RWPE2 (cell line): ENCODE measurements at regions not wholly inside any gene's neighbourhood (a gene's known extent, or its start where the extent isn't known, plus 50 kb on each side); places are given as distances from the start of the nearest gene placed in this dataset.
"Not testable (repeated sequence)": the region's sequence is repeated elsewhere in the genome, so short reads cannot be mapped to it uniquely, and the experiment has no call there.

Source experiments
- ATAC-seq: fragments of 200-7000 bp; cut with Tn5 transposase; 3 replicates; pipeline ENCODE4 v1.9.1; 2021; ENCODE audit warnings: low read depth
- DNase-seq: peaks from one replicate; pipeline ENCODE4 v3.0.0-alpha.2; 2020; ENCODE audit warnings: low spot score
- H3K27ac ChIP-seq: fragments of 450-650 bp; 2 replicates; pipeline ENCODE4 v1.5.1; 2017; ENCODE audit warnings: mild to moderate bottlenecking; ENCODE audit not compliant: poor library complexity, severe bottlenecking
- H3K27me3 ChIP-seq: fragments of 250-450 bp; sonication (Bioruptor Pico); 2 replicates; pipeline ENCODE4 v1.5.1; 2021; ENCODE audit warnings: mild to moderate bottlenecking, moderate library complexity; ENCODE audit not compliant: insufficient read depth, poor library complexity, severe bottlenecking
- H3K36me3 ChIP-seq: fragments of 250-450 bp; sonication (Bioruptor Pico); 2 replicates; pipeline ENCODE4 v1.5.1; 2020; ENCODE audit warnings: low read depth, mild to moderate bottlenecking, moderate library complexity
- H3K4me1 ChIP-seq: fragments of 250-450 bp; sonication (Bioruptor Pico); 2 replicates; pipeline ENCODE4 v1.5.1; 2021; ENCODE audit warnings: mild to moderate bottlenecking, moderate library complexity; ENCODE audit not compliant: insufficient read depth, poor library complexity, severe bottlenecking
- H3K4me3 ChIP-seq: fragments of 250-450 bp; sonication (Bioruptor Pico); 2 replicates; pipeline ENCODE4 v1.5.1; 2021; ENCODE audit warnings: mild to moderate bottlenecking, moderate library complexity; ENCODE audit not compliant: severe bottlenecking
- H3K9me3 ChIP-seq: fragments of 250-450 bp; sonication (Bioruptor Pico); 2 replicates; pipeline ENCODE4 v1.5.1; 2021; ENCODE audit warnings: mild to moderate bottlenecking, moderate library complexity; ENCODE audit not compliant: severe bottlenecking
- TF ChIP-seq, protein P1 (sequence below): fragments of 450-650 bp; IDR thresholded peaks from one replicate; pipeline ENCODE4 v1.5.1; 2017; ENCODE audit warnings: mild to moderate bottlenecking, moderate library complexity; ENCODE audit not compliant: poor library complexity, severe bottlenecking

DNA sequence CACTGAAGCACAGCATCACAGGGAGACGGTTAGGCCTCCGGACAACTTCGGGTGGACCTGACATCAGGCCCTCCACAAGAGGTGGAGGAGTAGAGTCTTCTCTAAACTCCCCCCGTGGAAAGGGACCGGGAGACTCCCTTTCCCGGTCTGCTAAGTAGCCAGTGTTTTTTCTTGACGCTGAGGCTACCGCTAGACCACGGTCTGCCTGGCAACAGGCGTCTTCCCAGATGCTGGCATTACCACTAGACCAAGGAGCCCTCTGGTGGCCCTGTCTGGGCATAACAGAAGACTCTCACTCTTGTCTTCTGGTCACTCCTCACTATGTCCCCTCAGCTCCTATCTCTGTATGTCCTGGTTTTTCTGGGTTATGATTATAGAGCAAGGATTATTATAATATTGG is 401.5 kb upstream of the MAGEC2 start:
- not testable (repeated sequence) for H3K27me3 ChIP-seq, H3K27ac ChIP-seq, H3K36me3 ChIP-seq, H3K9me3 ChIP-seq, ATAC-seq, H3K4me1 ChIP-seq, DNase-seq, H3K4me3 ChIP-seq
- TF ChIP-seq, protein P1, sequence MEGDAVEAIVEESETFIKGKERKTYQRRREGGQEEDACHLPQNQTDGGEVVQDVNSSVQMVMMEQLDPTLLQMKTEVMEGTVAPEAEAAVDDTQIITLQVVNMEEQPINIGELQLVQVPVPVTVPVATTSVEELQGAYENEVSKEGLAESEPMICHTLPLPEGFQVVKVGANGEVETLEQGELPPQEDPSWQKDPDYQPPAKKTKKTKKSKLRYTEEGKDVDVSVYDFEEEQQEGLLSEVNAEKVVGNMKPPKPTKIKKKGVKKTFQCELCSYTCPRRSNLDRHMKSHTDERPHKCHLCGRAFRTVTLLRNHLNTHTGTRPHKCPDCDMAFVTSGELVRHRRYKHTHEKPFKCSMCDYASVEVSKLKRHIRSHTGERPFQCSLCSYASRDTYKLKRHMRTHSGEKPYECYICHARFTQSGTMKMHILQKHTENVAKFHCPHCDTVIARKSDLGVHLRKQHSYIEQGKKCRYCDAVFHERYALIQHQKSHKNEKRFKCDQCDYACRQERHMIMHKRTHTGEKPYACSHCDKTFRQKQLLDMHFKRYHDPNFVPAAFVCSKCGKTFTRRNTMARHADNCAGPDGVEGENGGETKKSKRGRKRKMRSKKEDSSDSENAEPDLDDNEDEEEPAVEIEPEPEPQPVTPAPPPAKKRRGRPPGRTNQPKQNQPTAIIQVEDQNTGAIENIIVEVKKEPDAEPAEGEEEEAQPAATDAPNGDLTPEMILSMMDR, result peak; percentile 30

DNA sequence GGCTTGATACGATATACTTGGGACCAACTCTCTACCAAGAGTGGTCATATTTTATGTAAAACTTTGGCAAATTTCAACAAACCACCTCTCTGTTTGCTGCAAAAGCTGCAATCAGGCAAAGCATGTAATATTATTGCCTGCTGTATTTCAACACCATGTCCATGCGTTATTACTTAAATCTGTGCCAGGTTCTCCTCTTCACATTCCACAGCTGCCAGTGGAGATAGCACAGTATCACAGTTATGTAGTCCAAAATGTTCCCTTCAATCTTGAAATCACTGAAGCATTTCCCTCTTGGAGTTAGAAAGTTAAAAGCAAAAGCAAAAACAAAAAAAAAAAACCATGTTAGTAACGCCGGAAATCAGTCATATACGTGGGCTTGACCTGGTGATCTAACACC is 396.7 kb upstream of the MAGEC2 start:
- no peaks in the 10 kb centered on the region for H3K27me3 ChIP-seq
- H3K36me3 ChIP-seq, result no peaks in the 10 kb centered on the region
- no peak overlapping the region for H3K27ac ChIP-seq
- TF ChIP-seq, protein P1, result no peak
- no peak overlapping the region for H3K4me3 ChIP-seq
- H3K4me1 ChIP-seq, result no peaks in the 10 kb centered on the region
- DNase-seq (no peak), ATAC-seq (no peak)
- no peaks in the 10 kb centered on the region for H3K9me3 ChIP-seq

DNA sequence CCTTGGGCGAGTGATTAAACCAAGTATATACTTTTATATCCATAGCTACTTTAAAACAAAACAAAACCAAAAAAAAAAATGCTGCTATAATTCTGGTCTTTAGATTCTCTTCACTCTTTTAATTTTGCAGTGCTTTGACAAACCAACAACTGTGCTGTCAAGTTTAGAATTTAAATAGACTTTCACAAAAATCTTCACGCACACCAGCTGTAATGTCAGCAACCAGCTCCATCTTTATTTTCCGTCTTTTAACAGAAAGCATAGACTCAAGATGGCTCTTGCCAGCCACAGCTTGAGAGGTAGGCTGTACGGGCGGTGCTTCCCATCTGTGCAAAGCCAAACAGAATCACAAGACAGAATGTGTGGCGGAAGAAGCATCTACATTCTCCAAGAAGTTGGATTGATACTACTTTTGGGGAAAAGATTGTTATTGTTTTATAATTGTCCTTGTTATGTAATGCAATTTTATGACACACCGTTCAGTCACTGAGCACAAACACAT is 388.3 kb upstream of the MAGEC2 start:
- Histone ChIP-seq H3K36me3 (no peaks in the 10 kb centered on the region), H3K27ac (no peak overlapping the region), H3K4me1 (no peaks in the 10 kb centered on the region), H3K27me3 (no peaks in the 10 kb centered on the region), H3K9me3 (no peaks in the 10 kb centered on the region), H3K4me3 (no peak overlapping the region)
- DNase-seq (no peak), ATAC-seq (no peak)
- TF ChIP-seq, protein P1, result no peak

DNA sequence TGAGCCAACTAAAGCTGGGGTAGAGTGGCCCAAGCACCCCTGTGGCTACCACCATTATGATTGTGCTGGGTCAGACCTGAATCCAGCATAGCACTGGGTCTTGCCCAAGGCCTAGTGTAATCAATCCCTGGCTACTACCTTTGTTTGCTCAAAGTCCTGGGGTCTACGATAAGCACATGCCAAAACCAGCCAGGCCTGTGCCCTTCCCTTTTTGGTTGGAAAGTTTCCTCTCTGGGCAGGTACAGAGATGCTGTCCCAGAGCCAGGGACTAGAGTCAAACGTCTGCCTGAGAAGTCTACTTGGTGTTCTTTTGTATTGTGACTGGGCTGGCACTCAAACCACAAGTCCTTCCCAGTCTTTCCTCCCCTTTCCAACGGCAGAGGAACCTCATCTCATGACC is 371.5 kb upstream of the MAGEC2 start:
- DNase-seq (no peak), ATAC-seq (no peak)
- Histone ChIP-seq H3K4me1 (no peaks in the 10 kb centered on the region), H3K27ac (no peak overlapping the region), H3K27me3 (no peaks in the 10 kb centered on the region), H3K9me3 (no peaks in the 10 kb centered on the region), H3K4me3 (no peak overlapping the region), H3K36me3 (no peaks in the 10 kb centered on the region)
- TF ChIP-seq, protein P1, result no peak

DNA sequence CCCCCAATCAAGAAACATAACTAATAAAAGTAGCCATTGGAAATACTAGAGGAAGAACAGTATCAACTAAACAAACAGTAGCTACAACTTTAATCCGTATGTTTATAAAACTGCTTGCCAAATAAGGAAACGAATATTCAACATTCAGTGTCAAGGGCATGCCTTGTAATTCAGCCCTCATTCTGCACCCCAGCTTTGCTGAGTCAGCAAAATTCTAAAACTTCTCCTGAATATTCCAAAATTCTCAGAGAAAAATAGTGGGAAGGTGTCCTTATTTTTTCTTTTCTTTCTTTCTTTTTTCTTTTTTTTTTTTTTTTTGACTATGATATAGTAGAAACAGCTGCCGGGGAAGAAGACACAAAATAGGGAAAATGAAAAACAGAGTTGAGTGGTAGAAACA is 344.8 kb upstream of the MAGEC2 start:
- TF ChIP-seq, protein P1, result no peak
- Histone ChIP-seq H3K27me3 (no peaks in the 10 kb centered on the region), H3K4me1 (no peaks in the 10 kb centered on the region), H3K9me3 (no peaks in the 10 kb centered on the region), H3K36me3 (no peaks in the 10 kb centered on the region), H3K4me3 (no peak overlapping the region), H3K27ac (no peak overlapping the region)
- DNase-seq (no peak), ATAC-seq (no peak)
